ENCODE measurements at regions not wholly inside any gene's neighbourhood (a gene's known extent, or its start where the extent isn't known, plus 50 kb on each side); places are given as distances from the start of the nearest gene placed in this dataset.

GRCh38 chr10:124346831-124347230 is 71.9 kb downstream of the OAT start:
- DNase-seq = no peak

GRCh38 chr10:124345521-124345920 is 73.2 kb downstream of the OAT start:
- no peak for DNase-seq

GRCh38 chr10:124344931-124345330 is 73.8 kb downstream of the OAT start:
- no peak for DNase-seq

GRCh38 chr10:124344266-124344590 is 74.5 kb downstream of the OAT start:
- DNase-seq = no peak

DNA sequence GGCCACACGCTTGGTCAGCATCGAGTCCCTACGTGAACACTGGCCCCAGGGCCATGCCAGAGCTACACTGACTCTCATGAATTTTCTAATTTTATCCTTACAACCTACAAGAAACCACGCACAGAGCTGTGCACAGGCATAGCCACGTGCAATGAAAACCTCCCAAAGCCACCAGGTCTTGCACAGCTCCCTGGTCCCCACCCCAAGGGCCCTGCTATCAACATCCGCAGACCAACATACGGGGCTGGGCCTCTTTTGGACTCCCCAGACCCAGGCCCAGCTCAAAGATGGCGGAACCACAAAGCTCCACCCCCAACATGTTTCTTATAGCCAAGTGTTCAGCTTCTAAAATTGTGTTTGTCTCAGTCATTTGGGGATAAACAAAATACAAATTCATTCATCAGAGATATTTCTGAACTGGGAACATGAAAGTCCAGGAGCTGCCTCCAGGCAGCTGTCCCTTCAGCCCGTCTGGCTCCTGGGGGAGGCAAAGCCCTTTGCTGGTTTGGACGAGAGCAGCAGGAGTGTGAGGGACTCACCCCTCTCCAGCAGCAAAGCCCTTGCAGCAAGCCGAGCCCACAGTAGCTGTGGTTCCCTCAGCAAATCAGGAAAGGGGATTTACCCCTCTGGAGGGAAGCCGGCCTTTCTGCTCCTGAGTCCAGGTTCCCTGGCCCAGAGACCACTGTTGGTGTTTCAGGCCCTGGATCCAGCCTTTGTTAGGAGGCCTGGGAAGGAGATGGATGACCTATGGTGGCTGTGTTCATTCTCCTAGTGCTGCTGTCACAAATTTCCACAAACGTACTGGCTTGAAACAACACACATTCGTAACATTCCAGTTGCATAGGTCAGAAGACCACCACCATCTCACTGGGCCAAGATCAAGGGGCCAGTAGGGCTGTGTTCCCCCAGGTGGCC is 75.1 kb downstream of the OAT start:
- peak; percentile 41 for DNase-seq

GRCh38 chr10:124342821-124343170 is 75.9 kb downstream of the OAT start:
- no peak for DNase-seq

DNA sequence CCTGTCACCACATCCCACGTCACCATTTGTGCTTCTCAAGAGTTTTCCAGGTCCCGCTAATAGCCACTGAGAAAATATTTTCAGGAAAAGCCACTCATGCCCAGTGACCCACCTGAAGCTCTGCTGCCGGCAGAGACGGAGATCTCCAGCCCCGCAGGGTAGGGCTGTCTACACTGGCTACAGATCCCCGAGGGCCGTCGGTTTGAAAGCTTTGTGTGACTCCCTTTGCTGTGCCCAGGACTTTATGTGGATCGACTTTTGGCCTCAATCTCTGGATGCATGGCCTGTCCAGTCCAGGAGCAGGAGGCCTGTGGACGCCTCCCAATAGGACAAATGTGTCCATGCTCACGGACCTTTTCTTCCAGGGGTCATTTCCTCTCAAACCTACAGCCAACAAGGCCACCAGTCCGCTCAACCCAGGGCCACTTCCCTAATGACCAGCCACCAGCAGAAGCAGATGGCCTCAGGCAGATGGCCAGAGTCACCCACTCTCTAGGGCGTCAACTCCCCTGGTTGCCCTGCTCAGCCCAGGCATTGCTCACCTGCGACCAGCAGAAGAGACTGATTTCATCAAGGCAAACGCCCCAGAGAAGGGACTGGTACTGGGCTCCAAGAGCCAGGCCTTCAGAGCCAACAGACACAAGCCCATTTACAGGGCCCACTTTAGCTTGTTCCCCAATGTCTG is 76.4 kb downstream of the OAT start:
- no peak for DNase-seq

GRCh38 chr10:124341768-124342135 is 77.0 kb downstream of the OAT start:
- DNase-seq = peak; percentile 92

DNA sequence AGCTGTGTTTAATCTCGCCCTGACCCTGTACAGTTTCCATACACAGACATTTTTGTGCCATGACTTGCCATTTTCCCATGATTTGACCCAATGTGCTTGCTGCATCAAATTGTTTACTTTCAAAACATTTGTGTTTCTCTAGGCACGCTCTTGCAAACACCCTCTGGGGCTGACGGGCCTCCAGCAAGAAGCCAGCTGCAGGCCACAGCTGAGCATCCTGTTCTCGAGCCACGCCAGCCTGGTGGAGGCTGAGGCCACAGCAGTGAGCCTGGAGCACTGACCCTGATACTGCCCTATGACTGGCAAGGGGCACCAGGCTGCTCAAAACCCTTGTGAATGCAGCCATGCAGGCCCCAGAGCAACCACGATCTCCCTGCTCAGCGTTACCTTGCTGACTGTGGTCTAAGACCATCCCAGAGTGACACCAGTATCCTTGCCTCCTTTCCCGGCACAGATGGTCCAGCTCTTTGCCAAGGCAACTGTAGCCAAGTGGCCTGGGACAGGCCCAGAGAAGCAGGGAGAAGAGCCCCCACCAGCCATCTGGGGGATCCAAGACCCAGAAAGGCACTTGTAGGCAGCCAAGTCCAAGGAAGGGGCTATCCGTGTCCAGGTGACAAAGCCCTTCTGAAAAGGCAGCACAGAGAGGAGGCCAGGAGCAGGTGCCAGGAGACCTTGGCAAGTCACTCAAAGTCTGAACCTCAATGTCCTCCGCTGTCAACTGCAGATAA is 78.5 kb downstream of the OAT start:
- no peak for DNase-seq

GRCh38 chr10:124339119-124340032 is 79.3 kb downstream of the OAT start:
- DNase-seq = peak; percentile 44

DNA sequence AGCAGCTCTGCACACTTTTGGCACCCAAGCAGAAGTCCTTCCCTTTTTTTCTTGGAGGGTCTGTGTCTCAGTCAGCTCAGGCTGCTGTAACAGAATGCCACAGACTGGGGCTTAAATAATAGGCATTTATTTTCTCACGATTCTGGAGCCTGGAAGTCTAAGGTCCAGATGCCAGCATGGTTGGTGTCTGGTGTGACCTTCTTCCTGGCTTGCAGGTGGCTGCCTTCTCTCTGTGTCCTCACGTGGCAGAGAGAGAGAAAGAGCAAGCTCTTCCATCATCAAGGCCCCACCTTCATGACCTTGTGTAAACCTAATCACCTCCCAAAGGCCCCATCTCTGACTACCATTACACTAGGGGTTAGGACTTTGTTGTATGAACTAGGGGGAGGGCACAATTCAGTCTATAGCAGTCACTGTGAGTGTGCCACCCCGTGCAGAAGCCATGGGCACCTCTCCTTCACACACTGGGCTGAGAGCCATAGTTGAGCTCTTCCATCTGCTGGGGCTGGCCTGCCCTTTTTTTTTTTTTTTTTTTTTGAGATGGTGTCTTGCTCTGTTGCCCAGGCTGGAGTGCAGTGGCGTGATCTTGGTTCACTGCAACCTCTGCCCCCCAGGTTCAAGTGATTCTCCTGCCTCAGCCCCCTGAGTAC is 80.3 kb downstream of the OAT start:
- DNase-seq = no peak

GRCh38 chr10:124336186-124336585 is 82.5 kb downstream of the OAT start:
- DNase-seq = no peak

- no peak for DNase-seq
Observed at GRCh38 chr10:124333931-124334330, 84.8 kb downstream of the OAT start.

DNA sequence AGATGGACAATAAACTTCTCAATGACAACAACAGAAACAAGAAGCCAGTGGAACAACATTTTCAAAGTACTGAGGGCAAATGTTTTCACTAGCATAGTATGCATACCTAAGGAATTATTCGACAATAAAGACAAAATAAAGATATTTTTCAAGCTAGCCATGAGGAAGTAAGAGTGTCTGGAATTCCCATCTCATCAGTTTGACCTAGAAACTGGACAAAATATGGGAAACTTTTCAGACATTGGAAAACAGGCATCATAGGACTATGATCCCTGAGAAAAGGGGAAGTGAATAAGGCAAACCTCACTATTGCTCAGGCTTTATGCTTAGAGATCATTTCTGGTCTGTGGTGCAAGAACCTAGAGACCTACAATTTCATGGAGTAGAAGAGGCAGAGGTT is 86.3 kb downstream of the OAT start:
- no peak for DNase-seq

GRCh38 chr10:124329941-124330340 is 88.8 kb downstream of the OAT start:
- no peak for DNase-seq

GRCh38 chr10:124329362-124329761 is 89.4 kb downstream of the OAT start:
- DNase-seq = no peak

GRCh38 chr10:124328477-124329220 is 90.1 kb downstream of the OAT start:
- DNase-seq = no peak

GRCh38 chr10:124325998-124326636 is 92.6 kb downstream of the OAT start:
- no peak for DNase-seq

- DNase-seq = no peak
Observed at GRCh38 chr10:124325633-124325914, 93.1 kb downstream of the OAT start.

- DNase-seq = no peak
Observed at GRCh38 chr10:124324856-124325632, 93.7 kb downstream of the OAT start.
